Immature natural killer cell (primary cell): ENCODE measurements at regions not wholly inside any gene's neighbourhood (a gene's known extent, or its start where the extent isn't known, plus 50 kb on each side); places are given as distances from the start of the nearest gene placed in this dataset.

ENCODE experiments used
- DNase-seq, 3 donors: peaks; one replicate each; pipeline ENCODE4 v3.0.0; 2022; ENCODE audit warnings: mixed read lengths in 1 of 3
- H3K27ac Mint-ChIP-seq, 6 donors: one replicate each; pipeline ENCODE4 v1.8.0; 2020; ENCODE audit warnings: mixed read lengths in 6 of 6, mild to moderate bottlenecking in 5 of 6, inconsistent platforms in 4 of 6, moderate library complexity in 3 of 6
- H3K27me3 Mint-ChIP-seq, 3 donors: one replicate each; pipeline ENCODE4 v1.8.0; 2020 to 2021; ENCODE audit warnings: low read depth in 3 of 3, mild to moderate bottlenecking in 3 of 3, mixed read lengths in 3 of 3, moderate library complexity in 3 of 3, inconsistent platforms in 1 of 3
- H3K36me3 Mint-ChIP-seq, 3 donors: one replicate each; pipeline ENCODE4 v1.8.0; 2020; ENCODE audit warnings: mixed read lengths in 3 of 3, inconsistent platforms in 2 of 3, mild to moderate bottlenecking in 2 of 3
- H3K4me1 Mint-ChIP-seq, 2 donors: one replicate each; pipeline ENCODE4 v1.8.0; 2020; ENCODE audit warnings: inconsistent platforms in 2 of 2, mild to moderate bottlenecking in 2 of 2, mixed read lengths in 2 of 2, moderate library complexity in 1 of 2
- H3K4me3 Mint-ChIP-seq, 5 donors: one replicate each; pipeline ENCODE4 v1.8.0; 2020; ENCODE audit warnings: mild to moderate bottlenecking in 5 of 5, mixed read lengths in 5 of 5, inconsistent platforms in 3 of 5, moderate library complexity in 3 of 5
- H3K9me3 Mint-ChIP-seq, 6 donors: one replicate each; pipeline ENCODE4 v1.8.0; 2020; ENCODE audit warnings: mild to moderate bottlenecking in 6 of 6, mixed read lengths in 6 of 6, inconsistent platforms in 4 of 6, moderate library complexity in 3 of 6

- Mint-ChIP-seq H3K4me3 (no peak overlapping the region), H3K9me3 (no peaks in the 10 kb centered on the region), H3K27ac (no peak overlapping the region), H3K36me3 (no peaks in the 10 kb centered on the region), H3K4me1 (no peaks in the 10 kb centered on the region), H3K27me3 (peaks cover 0 to 6% (median 0%) of the 10 kb centered on the region in 3 donors)
- no peak for DNase-seq
Observed at GRCh38 chr22:27133681-27134314, 476.4 kb downstream of the MIAT start.

GRCh38 chr22:27134315-27134701 is 476.9 kb downstream of the MIAT start:
- Mint-ChIP-seq H3K27me3 (peaks cover 0 to 6% (median 0%) of the 10 kb centered on the region in 3 donors), H3K36me3 (no peaks in the 10 kb centered on the region), H3K27ac (no peak overlapping the region), H3K4me3 (no peak overlapping the region), H3K4me1 (no peaks in the 10 kb centered on the region), H3K9me3 (no peaks in the 10 kb centered on the region)
- no peak for DNase-seq

- Mint-ChIP-seq H3K27ac (no peak overlapping the region), H3K27me3 (peaks cover 0 to 6% (median 0%) of the 10 kb centered on the region in 3 donors), H3K4me3 (no peak overlapping the region)
Observed at GRCh38 chr22:27135031-27135981, 477.9 kb downstream of the MIAT start.

GRCh38 chr22:27136596-27136995 is 479.2 kb downstream of the MIAT start:
- no peak overlapping the region for H3K4me3 Mint-ChIP-seq
- no peaks in the 10 kb centered on the region for H3K4me1 Mint-ChIP-seq
- no peaks in the 10 kb centered on the region for H3K9me3 Mint-ChIP-seq
- H3K36me3 Mint-ChIP-seq, result no peaks in the 10 kb centered on the region
- H3K27ac Mint-ChIP-seq, result no peak overlapping the region
- DNase-seq, result no peak
- H3K27me3 Mint-ChIP-seq, result peaks cover 0 to 10% (median 0%) of the 10 kb centered on the region in 3 donors

More at GRCh38 chr22:27135031-27135981, 477.9 kb downstream of the MIAT start:
- Mint-ChIP-seq H3K4me1 (no peaks in the 10 kb centered on the region), H3K36me3 (no peaks in the 10 kb centered on the region), H3K9me3 (no peaks in the 10 kb centered on the region)
- DNase-seq, result no peak

- H3K36me3 Mint-ChIP-seq, result no peaks in the 10 kb centered on the region
- DNase-seq, result no peak
- no peak overlapping the region for H3K4me3 Mint-ChIP-seq
- no peak overlapping the region for H3K27ac Mint-ChIP-seq
- no peaks in the 10 kb centered on the region for H3K4me1 Mint-ChIP-seq
- peaks cover 0 to 9% (median 0%) of the 10 kb centered on the region in 3 donors for H3K27me3 Mint-ChIP-seq
- no peaks in the 10 kb centered on the region for H3K9me3 Mint-ChIP-seq
Observed at GRCh38 chr22:27137871-27138337, 480.5 kb downstream of the MIAT start.

GRCh38 chr22:27138471-27138870 is 481.1 kb downstream of the MIAT start:
- no peak for DNase-seq
- no peak overlapping the region for H3K4me3 Mint-ChIP-seq
- no peak overlapping the region for H3K27ac Mint-ChIP-seq
- peaks cover 0 to 12% (median 0%) of the 10 kb centered on the region in 3 donors for H3K27me3 Mint-ChIP-seq
- no peaks in the 10 kb centered on the region for H3K9me3 Mint-ChIP-seq
- no peaks in the 10 kb centered on the region for H3K36me3 Mint-ChIP-seq
- no peaks in the 10 kb centered on the region for H3K4me1 Mint-ChIP-seq

- Mint-ChIP-seq H3K36me3 (no peaks in the 10 kb centered on the region), H3K9me3 (no peaks in the 10 kb centered on the region), H3K4me1 (no peaks in the 10 kb centered on the region)
Observed at GRCh38 chr22:27139935-27140511, 482.6 kb downstream of the MIAT start.

GRCh38 chr22:27142286-27142685 is 484.9 kb downstream of the MIAT start:
- Mint-ChIP-seq H3K4me3 (no peak overlapping the region), H3K4me1 (no peaks in the 10 kb centered on the region), H3K9me3 (no peaks in the 10 kb centered on the region), H3K27ac (no peak overlapping the region), H3K27me3 (peaks cover 0 to 13% (median 0%) of the 10 kb centered on the region in 3 donors), H3K36me3 (no peaks in the 10 kb centered on the region)
- DNase-seq, result no peak

More at GRCh38 chr22:27139935-27140511, 482.6 kb downstream of the MIAT start:
- DNase-seq, result no peak
- H3K27me3 Mint-ChIP-seq, result peaks cover 0 to 14% (median 0%) of the 10 kb centered on the region in 3 donors
- H3K27ac Mint-ChIP-seq, result no peak overlapping the region
- no peak overlapping the region for H3K4me3 Mint-ChIP-seq

GRCh38 chr22:27144321-27144720 is 486.9 kb downstream of the MIAT start:
- no peak overlapping the region for H3K27ac Mint-ChIP-seq
- peaks cover 0 to 15% (median under 1%) of the 10 kb centered on the region in 3 donors for H3K27me3 Mint-ChIP-seq
- no peaks in the 10 kb centered on the region for H3K36me3 Mint-ChIP-seq
- no peak for DNase-seq
- H3K4me1 Mint-ChIP-seq, result no peaks in the 10 kb centered on the region
- no peak overlapping the region for H3K4me3 Mint-ChIP-seq
- H3K9me3 Mint-ChIP-seq, result no peaks in the 10 kb centered on the region

GRCh38 chr22:27146866-27147633 is 489.7 kb downstream of the MIAT start:
- peaks cover 0 to 3% (median 0%) of the 10 kb centered on the region in 6 donors for H3K9me3 Mint-ChIP-seq

GRCh38 chr22:27148055-27148454 is 490.7 kb downstream of the MIAT start:
- Mint-ChIP-seq H3K27me3 (peaks cover 2 to 16% (median 7%) of the 10 kb centered on the region in 3 donors), H3K4me1 (no peaks in the 10 kb centered on the region), H3K36me3 (no peaks in the 10 kb centered on the region), H3K9me3 (peaks cover 0 to 3% (median 0%) of the 10 kb centered on the region in 6 donors), H3K27ac (no peak overlapping the region), H3K4me3 (no peak overlapping the region)
- DNase-seq, result no peak

More at GRCh38 chr22:27146866-27147633, 489.7 kb downstream of the MIAT start:
- H3K36me3 Mint-ChIP-seq, result no peaks in the 10 kb centered on the region
- no peak for DNase-seq
- peaks cover 2 to 15% (median 7%) of the 10 kb centered on the region in 3 donors for H3K27me3 Mint-ChIP-seq
- no peak overlapping the region for H3K27ac Mint-ChIP-seq
- H3K4me1 Mint-ChIP-seq, result no peaks in the 10 kb centered on the region
- no peak overlapping the region for H3K4me3 Mint-ChIP-seq

- H3K36me3 Mint-ChIP-seq, result no peaks in the 10 kb centered on the region
- no peak overlapping the region for H3K27ac Mint-ChIP-seq
- H3K4me1 Mint-ChIP-seq, result no peaks in the 10 kb centered on the region
- peaks cover 2 to 12% (median 7%) of the 10 kb centered on the region in 3 donors for H3K27me3 Mint-ChIP-seq
- DNase-seq, result no peak
- H3K4me3 Mint-ChIP-seq, result no peak overlapping the region
- H3K9me3 Mint-ChIP-seq, result peaks cover 0 to 3% (median 0%) of the 10 kb centered on the region in 6 donors
Observed at GRCh38 chr22:27148886-27149470, 491.6 kb downstream of the MIAT start.
